ENCODE measurements at regions not wholly inside any gene's neighbourhood (a gene's known extent, or its start where the extent isn't known, plus 50 kb on each side); places are given as distances from the start of the nearest gene placed in this dataset.

DNA sequence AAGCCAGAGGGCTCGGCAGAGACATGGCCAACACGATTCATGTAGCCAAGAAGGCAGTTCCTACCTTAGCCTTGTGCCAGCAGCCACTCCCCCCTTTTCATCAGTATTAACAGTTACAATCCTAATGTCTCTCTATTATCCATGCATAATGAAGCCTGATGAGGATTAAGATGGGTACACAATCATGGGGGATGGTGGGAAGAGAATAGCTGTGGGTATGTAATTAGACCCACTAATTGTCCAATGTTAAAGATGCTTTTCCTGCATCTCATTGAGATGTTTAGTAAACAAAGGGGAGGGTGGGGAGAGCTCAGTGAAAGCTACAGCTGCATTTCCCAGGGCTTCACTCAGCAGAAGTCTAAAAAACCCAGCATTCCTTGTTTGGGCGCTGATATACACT lies 70.4 kb upstream of the CMKLR1 start:
- H3K4me3 ChIP-seq (ENCODE audit: insufficient read depth, low read length), result no peak overlapping the region
- no peak overlapping the region for H3K27ac ChIP-seq (ENCODE audit: low read depth, low read length)
- no peaks in the 10 kb centered on the region for H3K79me2 ChIP-seq (ENCODE audit: insufficient read depth, low read length)
- H3K4me1 ChIP-seq (ENCODE audit: insufficient read depth, low read length), result no peaks in the 10 kb centered on the region
- no peak for DNase-seq (ENCODE audit: insufficient read length, low spot score, missing footprints)
- H3K4me2 ChIP-seq (ENCODE audit: insufficient read depth, low read length), result no peak overlapping the region
- TF ChIP-seq, protein P1, sequence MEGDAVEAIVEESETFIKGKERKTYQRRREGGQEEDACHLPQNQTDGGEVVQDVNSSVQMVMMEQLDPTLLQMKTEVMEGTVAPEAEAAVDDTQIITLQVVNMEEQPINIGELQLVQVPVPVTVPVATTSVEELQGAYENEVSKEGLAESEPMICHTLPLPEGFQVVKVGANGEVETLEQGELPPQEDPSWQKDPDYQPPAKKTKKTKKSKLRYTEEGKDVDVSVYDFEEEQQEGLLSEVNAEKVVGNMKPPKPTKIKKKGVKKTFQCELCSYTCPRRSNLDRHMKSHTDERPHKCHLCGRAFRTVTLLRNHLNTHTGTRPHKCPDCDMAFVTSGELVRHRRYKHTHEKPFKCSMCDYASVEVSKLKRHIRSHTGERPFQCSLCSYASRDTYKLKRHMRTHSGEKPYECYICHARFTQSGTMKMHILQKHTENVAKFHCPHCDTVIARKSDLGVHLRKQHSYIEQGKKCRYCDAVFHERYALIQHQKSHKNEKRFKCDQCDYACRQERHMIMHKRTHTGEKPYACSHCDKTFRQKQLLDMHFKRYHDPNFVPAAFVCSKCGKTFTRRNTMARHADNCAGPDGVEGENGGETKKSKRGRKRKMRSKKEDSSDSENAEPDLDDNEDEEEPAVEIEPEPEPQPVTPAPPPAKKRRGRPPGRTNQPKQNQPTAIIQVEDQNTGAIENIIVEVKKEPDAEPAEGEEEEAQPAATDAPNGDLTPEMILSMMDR (IDR thresholded peaks at IDR 0.05; ENCODE audit: extremely low read depth, low read depth, low read length), result no peak
- peaks cover 10% of the 10 kb centered on the region for H3K27me3 ChIP-seq (ENCODE audit: insufficient read depth, low read length)
- no peaks in the 10 kb centered on the region for H3K36me3 ChIP-seq (ENCODE audit: insufficient read depth, low read length)
- no peaks in the 10 kb centered on the region for H4K20me1 ChIP-seq (ENCODE audit: insufficient read depth, low read length)
- H2AFZ ChIP-seq (ENCODE audit: low read length), result no peak overlapping the region
- H3K9me3 ChIP-seq (ENCODE audit: low read depth, low read length), result no peaks in the 10 kb centered on the region

DNA sequence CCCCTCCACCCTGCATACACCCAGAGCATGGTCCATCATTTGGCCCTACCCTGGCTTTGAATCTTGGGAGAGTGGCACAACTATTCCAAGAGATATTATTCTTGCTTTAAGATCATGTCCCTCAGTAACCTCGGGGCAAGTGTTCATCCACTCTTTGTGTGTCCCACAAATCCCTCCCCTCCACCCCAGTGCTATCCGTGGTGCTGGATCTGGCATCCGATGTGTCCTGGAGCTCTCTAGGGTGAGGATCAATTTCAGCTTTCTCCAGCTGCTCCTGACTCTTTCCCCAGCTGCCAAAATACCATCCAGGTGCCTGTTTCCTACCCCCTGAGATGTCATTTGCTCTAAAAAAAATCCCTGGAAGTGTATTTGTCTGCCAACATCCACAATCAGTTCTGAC lies 64.8 kb upstream of the CMKLR1 start:
- DNase-seq (ENCODE audit: insufficient read length, low spot score, missing footprints), result no peak
- H3K36me3 ChIP-seq (ENCODE audit: insufficient read depth, low read length), result no peaks in the 10 kb centered on the region
- no peaks in the 10 kb centered on the region for H4K20me1 ChIP-seq (ENCODE audit: insufficient read depth, low read length)
- H3K4me2 ChIP-seq (ENCODE audit: insufficient read depth, low read length), result no peak overlapping the region
- H3K4me3 ChIP-seq (ENCODE audit: insufficient read depth, low read length), result no peak overlapping the region
- no peak overlapping the region for H2AFZ ChIP-seq (ENCODE audit: low read length)
- H3K79me2 ChIP-seq (ENCODE audit: insufficient read depth, low read length), result no peaks in the 10 kb centered on the region
- H3K27me3 ChIP-seq (ENCODE audit: insufficient read depth, low read length), result peaks cover 9% of the 10 kb centered on the region
- TF ChIP-seq, protein P1 (IDR thresholded peaks at IDR 0.05; ENCODE audit: extremely low read depth, low read depth, low read length), result no peak
- no peaks in the 10 kb centered on the region for H3K4me1 ChIP-seq (ENCODE audit: insufficient read depth, low read length)
- no peak overlapping the region for H3K27ac ChIP-seq (ENCODE audit: low read depth, low read length)
- H3K9me3 ChIP-seq (ENCODE audit: low read depth, low read length), result no peaks in the 10 kb centered on the region

DNA sequence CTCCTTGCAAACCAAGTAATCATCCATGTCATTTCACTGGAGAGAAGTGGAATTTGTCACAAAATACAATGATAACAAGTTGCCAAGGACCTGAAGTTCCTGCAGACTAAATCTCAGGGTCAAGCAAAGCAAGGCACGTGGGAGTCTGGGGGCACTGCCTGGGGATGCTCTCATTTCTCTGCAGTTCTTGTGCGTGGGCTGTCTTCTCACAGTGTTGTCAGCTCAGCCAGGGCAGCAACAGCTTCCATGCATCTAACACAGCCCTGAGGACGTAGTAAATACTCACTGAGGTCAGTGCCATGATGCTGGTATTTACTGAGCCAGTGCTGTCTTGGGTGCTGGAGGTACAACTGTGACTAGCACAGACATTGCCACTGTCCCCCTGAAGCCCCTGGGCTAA lies 62.9 kb upstream of the CMKLR1 start:
- Histone ChIP-seq H3K4me1 (ENCODE audit: insufficient read depth, low read length) (no peaks in the 10 kb centered on the region), H3K9me3 (ENCODE audit: low read depth, low read length) (no peaks in the 10 kb centered on the region), H3K36me3 (ENCODE audit: insufficient read depth, low read length) (no peaks in the 10 kb centered on the region), H3K27me3 (ENCODE audit: insufficient read depth, low read length) (peaks cover 7% of the 10 kb centered on the region), H3K4me2 (ENCODE audit: insufficient read depth, low read length) (no peak overlapping the region), H3K4me3 (ENCODE audit: insufficient read depth, low read length) (no peak overlapping the region), H4K20me1 (ENCODE audit: insufficient read depth, low read length) (no peaks in the 10 kb centered on the region), H3K79me2 (ENCODE audit: insufficient read depth, low read length) (no peaks in the 10 kb centered on the region), H2AFZ (ENCODE audit: low read length) (no peak overlapping the region), H3K27ac (ENCODE audit: low read depth, low read length) (no peak overlapping the region)
- DNase-seq (ENCODE audit: insufficient read length, low spot score, missing footprints), result no peak
- TF ChIP-seq, protein P1 (IDR thresholded peaks at IDR 0.05; ENCODE audit: extremely low read depth, low read depth, low read length), result no peak

DNA sequence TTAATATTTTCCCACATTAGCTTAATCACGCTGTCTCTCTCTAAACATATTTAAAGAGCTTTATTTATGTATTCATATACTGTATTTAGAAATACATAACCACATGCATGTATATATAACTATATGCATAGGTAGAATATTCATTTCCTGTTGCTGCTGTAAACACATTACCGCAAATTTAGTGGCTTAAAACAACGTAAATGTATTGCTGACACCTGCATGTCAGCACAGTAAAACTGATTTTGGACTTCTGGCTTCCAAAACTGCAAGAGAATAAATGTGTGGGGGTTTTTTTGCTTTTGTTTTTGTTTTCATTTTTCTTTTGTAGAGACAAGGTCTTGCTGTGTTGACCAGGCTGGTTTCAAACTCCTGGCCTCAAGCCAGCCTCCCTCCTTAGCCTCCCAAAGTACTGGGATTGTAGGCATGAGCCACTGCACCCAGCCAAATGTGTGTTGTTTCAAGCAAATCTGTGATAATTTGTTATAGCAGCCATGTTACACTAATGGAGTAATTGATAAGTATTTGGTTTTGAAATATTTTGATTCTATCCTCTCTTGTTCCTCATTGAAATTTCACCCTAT lies 61.9 kb upstream of the CMKLR1 start:
- no peaks in the 10 kb centered on the region for H3K79me2 ChIP-seq (ENCODE audit: insufficient read depth, low read length)
- H3K4me2 ChIP-seq (ENCODE audit: insufficient read depth, low read length), result no peak overlapping the region
- H2AFZ ChIP-seq (ENCODE audit: low read length), result no peak overlapping the region
- H3K27me3 ChIP-seq (ENCODE audit: insufficient read depth, low read length), result peaks cover 7% of the 10 kb centered on the region
- H4K20me1 ChIP-seq (ENCODE audit: insufficient read depth, low read length), result no peaks in the 10 kb centered on the region
- no peak overlapping the region for H3K4me3 ChIP-seq (ENCODE audit: insufficient read depth, low read length)
- TF ChIP-seq, protein P1 (IDR thresholded peaks at IDR 0.05; ENCODE audit: extremely low read depth, low read depth, low read length), result no peak
- H3K9me3 ChIP-seq (ENCODE audit: low read depth, low read length), result no peaks in the 10 kb centered on the region
- H3K36me3 ChIP-seq (ENCODE audit: insufficient read depth, low read length), result no peaks in the 10 kb centered on the region
- DNase-seq (ENCODE audit: insufficient read length, low spot score, missing footprints), result no peak
- H3K4me1 ChIP-seq (ENCODE audit: insufficient read depth, low read length), result no peaks in the 10 kb centered on the region
- H3K27ac ChIP-seq (ENCODE audit: low read depth, low read length), result no peak overlapping the region

Measured in osteoblast (primary cell).